Chondrocyte (in vitro differentiated cells): ENCODE measurements at regions not wholly inside any gene's neighbourhood (a gene's known extent, or its start where the extent isn't known, plus 50 kb on each side); places are given as distances from the start of the nearest gene placed in this dataset.

ENCODE experiments used
- DNase-seq: peaks from one replicate; pipeline ENCODE4 v3.0.0; 2021; ENCODE audit warnings: mixed read lengths, low spot score
- H3K27ac Mint-ChIP-seq: one replicate; pipeline ENCODE4 v1.8.0; 2021; ENCODE audit warnings: mild to moderate bottlenecking, moderate library complexity, mixed read lengths; ENCODE audit not compliant: unreplicated experiment
- H3K27me3 Mint-ChIP-seq: 2 replicates; pipeline ENCODE4 v1.8.0; 2021; ENCODE audit warnings: low read depth, mixed read lengths
- H3K36me3 Mint-ChIP-seq: 2 replicates; pipeline ENCODE4 v1.8.0; 2021; ENCODE audit warnings: low read depth, mixed read lengths
- H3K4me1 Mint-ChIP-seq: 2 replicates; pipeline ENCODE4 v1.8.0; 2021; ENCODE audit warnings: low read depth, mild to moderate bottlenecking, mixed read lengths
- H3K4me3 Mint-ChIP-seq: one replicate; pipeline ENCODE4 v1.8.0; 2021; ENCODE audit warnings: mild to moderate bottlenecking, moderate library complexity, mixed read lengths; ENCODE audit not compliant: unreplicated experiment
- H3K9me3 Mint-ChIP-seq: 2 replicates; pipeline ENCODE4 v1.8.0; 2021; ENCODE audit warnings: low read depth, mixed read lengths
- TF ChIP-seq, protein P1 (sequence below): fragments of 200-600 bp; sonication (generic); IDR thresholded peaks from 2 replicates; pipeline ENCODE4 v1.5.0; 2021; ENCODE audit warnings: antibody characterized with exemption, mild to moderate bottlenecking, moderate library complexity

DNA sequence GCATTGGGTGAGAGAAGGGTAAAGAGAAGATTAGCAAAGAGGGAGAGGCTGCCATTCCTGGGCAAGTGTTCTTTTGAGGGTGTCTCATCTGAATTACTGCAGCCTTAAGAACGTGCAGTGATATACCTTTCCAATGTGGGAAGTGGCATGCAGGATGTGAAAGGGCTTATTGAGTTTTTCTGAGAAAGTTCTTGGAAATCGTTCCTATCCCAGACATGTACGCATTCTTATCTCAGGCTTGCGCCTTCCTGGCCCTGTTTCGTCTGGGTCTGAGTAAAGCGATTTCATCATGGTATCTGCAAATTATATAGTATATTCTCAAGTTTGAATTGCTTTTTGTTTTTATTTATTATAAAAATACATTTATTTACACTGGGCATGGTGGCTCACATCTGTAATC, 699.8 kb downstream of the TRAM1L1 start:
- Mint-ChIP-seq H3K4me1 (no peaks in the 10 kb centered on the region), H3K27ac (no peak overlapping the region), H3K36me3 (no peaks in the 10 kb centered on the region), H3K9me3 (peaks cover 2% of the 10 kb centered on the region), H3K4me3 (no peak overlapping the region), H3K27me3 (no peaks in the 10 kb centered on the region)
- no peak for DNase-seq
- TF ChIP-seq, protein P1, sequence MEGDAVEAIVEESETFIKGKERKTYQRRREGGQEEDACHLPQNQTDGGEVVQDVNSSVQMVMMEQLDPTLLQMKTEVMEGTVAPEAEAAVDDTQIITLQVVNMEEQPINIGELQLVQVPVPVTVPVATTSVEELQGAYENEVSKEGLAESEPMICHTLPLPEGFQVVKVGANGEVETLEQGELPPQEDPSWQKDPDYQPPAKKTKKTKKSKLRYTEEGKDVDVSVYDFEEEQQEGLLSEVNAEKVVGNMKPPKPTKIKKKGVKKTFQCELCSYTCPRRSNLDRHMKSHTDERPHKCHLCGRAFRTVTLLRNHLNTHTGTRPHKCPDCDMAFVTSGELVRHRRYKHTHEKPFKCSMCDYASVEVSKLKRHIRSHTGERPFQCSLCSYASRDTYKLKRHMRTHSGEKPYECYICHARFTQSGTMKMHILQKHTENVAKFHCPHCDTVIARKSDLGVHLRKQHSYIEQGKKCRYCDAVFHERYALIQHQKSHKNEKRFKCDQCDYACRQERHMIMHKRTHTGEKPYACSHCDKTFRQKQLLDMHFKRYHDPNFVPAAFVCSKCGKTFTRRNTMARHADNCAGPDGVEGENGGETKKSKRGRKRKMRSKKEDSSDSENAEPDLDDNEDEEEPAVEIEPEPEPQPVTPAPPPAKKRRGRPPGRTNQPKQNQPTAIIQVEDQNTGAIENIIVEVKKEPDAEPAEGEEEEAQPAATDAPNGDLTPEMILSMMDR: no peak

DNA sequence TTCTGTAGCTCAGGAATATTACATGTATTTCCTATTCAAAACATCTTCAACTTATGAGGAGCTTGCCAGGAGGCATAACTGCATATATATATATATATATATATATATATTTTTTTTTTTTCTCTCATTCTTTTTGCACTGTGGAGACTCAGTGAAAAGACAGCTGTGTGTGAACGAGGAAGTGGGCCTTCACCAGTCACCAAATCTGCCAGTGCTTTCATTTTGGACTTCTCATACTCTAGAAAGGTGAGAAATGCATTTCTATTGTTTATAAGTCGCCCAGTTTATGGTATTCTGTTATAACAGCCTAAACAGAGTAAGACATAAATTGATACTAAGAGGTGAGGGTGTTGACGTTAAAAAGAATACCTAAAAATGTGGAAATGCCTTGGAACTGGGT, 710.6 kb downstream of the TRAM1L1 start:
- TF ChIP-seq, protein P1: no peak
- H3K36me3 Mint-ChIP-seq: no peaks in the 10 kb centered on the region
- peaks cover 8% of the 10 kb centered on the region for H3K9me3 Mint-ChIP-seq
- no peak for DNase-seq
- no peaks in the 10 kb centered on the region for H3K27me3 Mint-ChIP-seq
- H3K4me1 Mint-ChIP-seq: no peaks in the 10 kb centered on the region
- no peak overlapping the region for H3K4me3 Mint-ChIP-seq
- no peak overlapping the region for H3K27ac Mint-ChIP-seq

DNA sequence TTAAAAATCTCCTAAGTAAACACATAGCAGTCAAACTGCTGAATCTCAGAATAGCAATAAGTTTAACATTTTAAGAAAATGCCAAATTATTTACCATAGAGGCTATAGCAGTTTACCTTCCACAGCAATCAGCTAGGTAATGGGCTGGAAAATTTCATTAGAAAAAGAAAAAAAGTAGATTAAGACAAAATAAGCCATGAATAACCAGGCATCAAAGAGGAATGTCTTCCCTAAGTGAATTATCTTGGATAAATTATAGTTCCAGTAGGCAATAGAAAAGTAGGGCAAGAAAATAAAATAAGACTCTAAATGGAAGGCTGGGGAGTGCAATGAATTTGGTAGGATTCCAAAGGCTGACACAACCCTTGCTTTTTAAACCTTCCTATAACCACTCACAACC, 722.8 kb downstream of the TRAM1L1 start:
- no peak for DNase-seq
- TF ChIP-seq, protein P1: no peak
- Mint-ChIP-seq H3K9me3 (no peaks in the 10 kb centered on the region), H3K27ac (no peak overlapping the region), H3K4me1 (no peaks in the 10 kb centered on the region), H3K4me3 (no peak overlapping the region), H3K27me3 (no peaks in the 10 kb centered on the region), H3K36me3 (no peaks in the 10 kb centered on the region)

DNA sequence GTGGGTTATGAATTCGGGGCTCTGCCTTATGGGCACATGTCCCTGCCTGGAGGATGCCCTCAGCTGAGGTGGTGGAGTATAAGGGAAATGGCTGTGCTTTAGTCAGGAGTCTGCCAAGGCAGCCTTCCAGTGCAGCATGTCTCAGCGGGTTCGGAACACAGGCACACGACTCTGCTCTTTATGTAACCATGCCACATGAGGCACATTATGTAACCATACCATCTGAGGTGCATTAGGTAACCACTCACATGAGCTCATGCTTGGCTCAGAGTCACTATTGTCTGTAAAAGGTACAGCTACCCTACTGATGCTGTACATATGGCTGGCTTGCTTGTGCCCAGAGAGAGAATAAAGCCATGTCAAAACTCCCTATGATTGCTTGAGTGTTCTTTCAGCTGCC, 723.6 kb downstream of the TRAM1L1 start:
- peak; percentile 29 for DNase-seq
- H3K9me3 Mint-ChIP-seq: no peaks in the 10 kb centered on the region
- H3K36me3 Mint-ChIP-seq: no peaks in the 10 kb centered on the region
- H3K4me3 Mint-ChIP-seq: no peak overlapping the region
- TF ChIP-seq, protein P1: no peak
- H3K27ac Mint-ChIP-seq: no peak overlapping the region
- no peaks in the 10 kb centered on the region for H3K27me3 Mint-ChIP-seq
- peaks cover under 1% of the 10 kb centered on the region for H3K4me1 Mint-ChIP-seq

DNA sequence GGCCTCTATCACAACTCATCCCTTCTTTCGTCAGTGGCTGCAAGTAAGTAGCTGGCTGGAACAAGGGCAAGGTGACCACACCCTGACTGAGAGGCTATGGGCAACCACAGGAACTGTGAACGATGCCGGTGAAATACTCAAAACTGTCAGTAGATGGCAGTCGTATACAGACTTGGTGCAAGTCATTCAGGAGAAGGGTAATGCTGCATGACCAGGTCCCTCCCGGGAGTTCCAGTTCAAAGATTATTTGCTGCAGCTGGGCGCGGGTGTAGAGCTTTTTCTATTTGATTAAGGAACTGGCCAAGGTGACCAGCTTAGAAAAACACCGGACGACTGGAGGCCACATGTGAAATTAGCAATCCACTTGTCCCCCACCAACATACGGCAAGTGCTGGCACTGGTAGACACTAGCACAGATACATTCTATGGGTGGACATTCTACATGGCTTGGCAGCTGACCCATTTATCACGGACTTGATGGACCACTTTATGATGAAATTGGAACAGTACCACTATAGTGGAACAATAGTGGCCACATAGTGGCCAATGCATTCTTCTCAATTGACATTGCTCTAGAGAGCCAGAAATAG, 726.6 kb downstream of the TRAM1L1 start:
- no peaks in the 10 kb centered on the region for H3K36me3 Mint-ChIP-seq
- no peak overlapping the region for H3K27ac Mint-ChIP-seq
- no peaks in the 10 kb centered on the region for H3K9me3 Mint-ChIP-seq
- no peaks in the 10 kb centered on the region for H3K27me3 Mint-ChIP-seq
- DNase-seq: peak; percentile 59
- peaks cover 10% of the 10 kb centered on the region for H3K4me1 Mint-ChIP-seq
- H3K4me3 Mint-ChIP-seq: no peak overlapping the region
- TF ChIP-seq, protein P1: peak; percentile 84
